OCI-LY7 (cell line): ENCODE measurements at regions not wholly inside any gene's neighbourhood (a gene's known extent, or its start where the extent isn't known, plus 50 kb on each side); places are given as distances from the start of the nearest gene placed in this dataset.
"Not testable (repeated sequence)": the region's sequence is repeated elsewhere in the genome, so short reads cannot be mapped to it uniquely, and the experiment has no call there.

Source experiments
- BruUV-seq: library from RNA; stranded (reverse); fragments of 400-500 nt; replicated peaks from 2 replicates; lab custom pipeline; 2021; lab: Mats Ljungman, UMichigan
- CTCF ChIA-PET: fragments of 300-600 bp; sonication (Branson Sonifier 250); formaldehyde crosslinking; loops from one replicate; lab custom pipeline; 2022; ENCODE audit warnings: antibody characterized with exemption; ENCODE audit not compliant: unreplicated experiment; lab: Charles Lee
- POLR2A ChIA-PET: fragments of 300-600 bp; sonication (Branson Sonifier 250); formaldehyde crosslinking; loops from one replicate; lab custom pipeline; 2022; ENCODE audit warnings: antibody characterized with exemption; lab: Charles Lee
- DNase-seq: peaks from one replicate; pipeline ENCODE4 v3.0.0-alpha.2; 2015; ENCODE audit warnings: low spot score
- H2AFZ ChIP-seq: fragments of 200-600 bp; sonication (generic), shearing (Covaris generic); 2 replicates; pipeline ENCODE4 v1.6.1; 2014; ENCODE audit warnings: mild to moderate bottlenecking, antibody characterized with exemption, low read length, moderate library complexity
- H3K27ac ChIP-seq: fragments of 200-600 bp; sonication (generic); 2 replicates; pipeline ENCODE4 v1.5.1; 2014; ENCODE audit warnings: mixed run types, low read depth, mild to moderate bottlenecking, moderate library complexity, low read length, inconsistent platforms; ENCODE audit not compliant: poor library complexity, severe bottlenecking
- H3K36me3 ChIP-seq: fragments of 200-600 bp; sonication (generic); 2 replicates; pipeline ENCODE4 v1.6.1; 2014; ENCODE audit warnings: mild to moderate bottlenecking, antibody characterized with exemption, low read length, moderate library complexity, mixed read lengths; ENCODE audit not compliant: insufficient read depth
- H3K4me1 ChIP-seq: fragments of 200-600 bp; sonication (generic); 2 replicates; pipeline ENCODE4 v1.5.1; 2014; ENCODE audit warnings: mild to moderate bottlenecking, low read length; ENCODE audit not compliant: insufficient read depth, poor library complexity, severe bottlenecking
- H3K4me2 ChIP-seq: fragments of 200-600 bp; sonication (generic); 2 replicates; pipeline ENCODE4 v1.6.1; 2014; ENCODE audit warnings: mild to moderate bottlenecking, low read length
- H3K4me3 ChIP-seq: fragments of 200-600 bp; sonication (generic); 2 replicates; pipeline ENCODE4 v1.5.1; 2014; ENCODE audit warnings: mild to moderate bottlenecking, low read depth, low read length; ENCODE audit not compliant: poor library complexity, severe bottlenecking
- H3K79me2 ChIP-seq: fragments of 200-600 bp; sonication (generic); 2 replicates; pipeline ENCODE4 v1.6.1; 2016; ENCODE audit warnings: low read depth, mild to moderate bottlenecking, low read length, moderate library complexity, mixed read lengths; ENCODE audit not compliant: insufficient read depth
- H3K9me2 ChIP-seq: fragments of 200-600 bp; sonication (generic); 2 replicates; pipeline ENCODE4 v1.6.1; 2016; ENCODE audit warnings: mild to moderate bottlenecking, low read length, mixed read lengths; ENCODE audit not compliant: insufficient read depth
- H3K9me3 ChIP-seq: fragments of 200-600 bp; sonication (generic); 2 replicates; pipeline ENCODE4 v1.6.1; 2014; ENCODE audit warnings: mild to moderate bottlenecking, mixed run types, low read length, mixed read lengths
- H4K20me1 ChIP-seq: fragments of 200-600 bp; sonication (generic); 2 replicates; pipeline ENCODE4 v1.6.1; 2014; ENCODE audit warnings: mild to moderate bottlenecking, antibody characterized with exemption, low read length, moderate library complexity, mixed read lengths; ENCODE audit not compliant: insufficient read depth
- EZH2phosphoT487 ChIP-seq: fragments of 200-600 bp; sonication (generic); IDR thresholded peaks from 2 replicates; pipeline ENCODE4 v1.6.1; 2018; ENCODE audit warnings: low read depth, borderline replicate concordance, mild to moderate bottlenecking, mixed run types, antibody characterized with exemption, low read length, moderate library complexity, mixed read lengths
- intact Hi-C: fragments of 100-400 bp; cut with micrococcal nuclease; formaldehyde crosslinking; loops from one replicate; pipeline ENCODE4 v1.10.0; 2022; ENCODE audit not compliant: unreplicated experiment
- TF ChIP-seq, protein P1 (sequence below): fragments of 200-600 bp; sonication (generic); conservative IDR thresholded peaks from 2 replicates; pipeline ENCODE4 v1.5.1; 2014; ENCODE audit warnings: mild to moderate bottlenecking, antibody characterized with exemption, low read length, moderate library complexity, mixed read lengths

DNA sequence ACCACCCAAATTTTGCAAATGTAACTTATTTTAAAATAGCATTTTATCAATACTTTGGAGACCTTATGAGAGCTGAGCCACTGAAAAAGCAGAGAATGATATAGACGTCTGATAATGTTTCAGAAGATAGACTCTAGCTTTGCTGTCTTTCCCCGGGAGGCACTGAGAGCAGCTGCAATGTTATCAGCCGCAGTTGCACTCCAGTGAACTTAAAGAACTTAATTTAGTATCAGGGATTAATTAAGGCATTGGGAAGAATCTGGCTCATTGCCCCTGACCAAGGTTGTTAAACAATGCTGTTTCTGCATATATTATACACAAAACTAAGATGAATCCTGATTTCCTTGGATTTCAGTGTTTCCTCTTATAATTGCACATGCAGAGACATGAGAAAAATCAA is 75.7 kb upstream of the SGCG start:
- no peak overlapping the region for H3K4me2 ChIP-seq
- H2AFZ ChIP-seq: no peak overlapping the region
- DNase-seq: no peak
- no peak overlapping the region for H3K27ac ChIP-seq
- H3K4me1 ChIP-seq: no peaks in the 10 kb centered on the region
- no peaks in the 10 kb centered on the region for H3K79me2 ChIP-seq
- intact Hi-C loops: no loop called here
- BruUV-seq: no TSS peak
- ChIA-PET CTCF (no interaction called here), POLR2A (interaction anchor here (0.6 kb wide), 1 partner anchor 457 kb away, joined by 4 read pairs; no protein-coding TSS in a partner anchor)
- H4K20me1 ChIP-seq: no peaks in the 10 kb centered on the region
- no peak for TF ChIP-seq EZH2phosphoT487
- TF ChIP-seq, protein P1, sequence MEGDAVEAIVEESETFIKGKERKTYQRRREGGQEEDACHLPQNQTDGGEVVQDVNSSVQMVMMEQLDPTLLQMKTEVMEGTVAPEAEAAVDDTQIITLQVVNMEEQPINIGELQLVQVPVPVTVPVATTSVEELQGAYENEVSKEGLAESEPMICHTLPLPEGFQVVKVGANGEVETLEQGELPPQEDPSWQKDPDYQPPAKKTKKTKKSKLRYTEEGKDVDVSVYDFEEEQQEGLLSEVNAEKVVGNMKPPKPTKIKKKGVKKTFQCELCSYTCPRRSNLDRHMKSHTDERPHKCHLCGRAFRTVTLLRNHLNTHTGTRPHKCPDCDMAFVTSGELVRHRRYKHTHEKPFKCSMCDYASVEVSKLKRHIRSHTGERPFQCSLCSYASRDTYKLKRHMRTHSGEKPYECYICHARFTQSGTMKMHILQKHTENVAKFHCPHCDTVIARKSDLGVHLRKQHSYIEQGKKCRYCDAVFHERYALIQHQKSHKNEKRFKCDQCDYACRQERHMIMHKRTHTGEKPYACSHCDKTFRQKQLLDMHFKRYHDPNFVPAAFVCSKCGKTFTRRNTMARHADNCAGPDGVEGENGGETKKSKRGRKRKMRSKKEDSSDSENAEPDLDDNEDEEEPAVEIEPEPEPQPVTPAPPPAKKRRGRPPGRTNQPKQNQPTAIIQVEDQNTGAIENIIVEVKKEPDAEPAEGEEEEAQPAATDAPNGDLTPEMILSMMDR: no peak
- H3K36me3 ChIP-seq: no peaks in the 10 kb centered on the region
- no peaks in the 10 kb centered on the region for H3K9me2 ChIP-seq
- H3K9me3 ChIP-seq: no peaks in the 10 kb centered on the region
- no peak overlapping the region for H3K4me3 ChIP-seq

DNA sequence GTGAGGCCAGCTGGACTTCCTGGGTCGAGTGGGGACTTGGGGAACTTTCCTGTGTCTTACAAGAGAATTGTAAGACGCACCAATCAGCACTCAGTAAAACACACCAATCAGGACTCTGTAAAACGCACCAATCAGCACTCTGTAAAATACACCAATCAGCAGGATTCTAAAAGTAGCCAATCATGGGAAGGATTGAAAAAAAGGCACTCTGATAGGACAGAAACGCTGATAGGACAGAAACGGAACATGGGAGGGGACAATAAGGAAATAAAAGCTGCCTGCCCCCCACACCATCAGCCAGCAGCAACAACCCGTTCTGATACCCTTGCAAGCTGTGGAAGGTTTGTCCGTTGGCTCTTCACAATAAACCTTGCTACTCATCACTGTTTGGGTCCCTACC is 73.1 kb upstream of the SGCG start:
- TF ChIP-seq EZH2phosphoT487: no peak
- TF ChIP-seq, protein P1: no peak
- BruUV-seq: no TSS peak
- Histone ChIP-seq H3K9me2 (no peaks in the 10 kb centered on the region), H2AFZ (no peak overlapping the region), H3K79me2 (no peaks in the 10 kb centered on the region), H4K20me1 (no peaks in the 10 kb centered on the region), H3K4me1 (no peaks in the 10 kb centered on the region), H3K9me3 (no peaks in the 10 kb centered on the region), H3K4me3 (no peak overlapping the region), H3K4me2 (no peak overlapping the region), H3K27ac (no peak overlapping the region), H3K36me3 (no peaks in the 10 kb centered on the region)
- intact Hi-C loops: no loop called here
- ChIA-PET POLR2A (no interaction called here), CTCF (no interaction called here)
- DNase-seq: no peak

DNA sequence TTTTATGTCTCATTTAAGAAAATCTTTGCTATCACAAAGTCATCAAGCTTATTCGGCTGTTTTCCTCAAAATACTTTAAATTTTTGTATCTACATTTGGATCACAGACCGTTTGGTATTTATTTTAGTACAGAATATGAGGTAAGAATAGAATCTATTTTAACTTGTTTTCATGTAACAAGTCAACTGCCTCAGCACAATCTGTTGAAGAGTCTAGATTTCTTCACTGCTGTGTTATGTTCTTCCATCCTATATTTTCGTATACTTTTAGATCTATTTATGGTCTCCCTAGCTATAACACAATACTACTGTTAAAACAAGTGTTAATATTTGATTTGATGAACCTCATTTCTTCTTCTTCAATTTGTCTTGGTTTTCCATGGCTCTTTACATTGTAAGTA is 61.6 kb upstream of the SGCG start:
- Histone ChIP-seq H3K9me2 (no peaks in the 10 kb centered on the region), H3K9me3 (no peaks in the 10 kb centered on the region), H3K4me1 (no peaks in the 10 kb centered on the region), H3K79me2 (no peaks in the 10 kb centered on the region), H2AFZ (no peak overlapping the region), H3K36me3 (no peaks in the 10 kb centered on the region), H3K4me3 (no peak overlapping the region), H3K27ac (no peak overlapping the region), H4K20me1 (no peaks in the 10 kb centered on the region), H3K4me2 (no peak overlapping the region)
- CTCF ChIA-PET: no interaction called here
- POLR2A ChIA-PET: no interaction called here
- intact Hi-C loops: no loop called here
- BruUV-seq: no TSS peak
- no peak for DNase-seq
- TF ChIP-seq, protein P1: no peak
- no peak for TF ChIP-seq EZH2phosphoT487

DNA sequence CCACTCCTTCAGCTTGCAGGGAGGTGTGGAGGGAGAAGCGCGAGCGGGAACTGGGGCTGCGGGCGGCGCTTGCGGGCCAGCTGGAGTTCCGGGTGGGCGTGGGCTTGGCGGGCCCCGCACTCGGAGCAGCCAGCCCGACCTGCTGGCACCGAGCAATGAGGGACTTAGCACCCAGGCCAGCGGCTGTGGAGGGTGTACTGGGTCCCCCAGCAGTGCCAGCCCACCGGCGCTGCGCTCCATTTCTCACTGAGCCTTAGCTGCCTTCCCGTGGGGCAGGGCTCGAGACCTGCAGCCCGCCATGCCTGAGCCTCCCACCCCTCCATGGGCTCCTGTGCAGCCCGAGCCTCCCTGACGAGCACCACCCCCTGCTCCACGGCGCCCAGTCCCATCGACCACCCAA is 53.2 kb upstream of the SGCG start:
- CTCF ChIA-PET, H2AFZ ChIP-seq, H3K4me3 ChIP-seq, intact Hi-C loops, H3K9me3 ChIP-seq, H3K36me3 ChIP-seq, BruUV-seq, POLR2A ChIA-PET, DNase-seq, H3K27ac ChIP-seq, H3K79me2 ChIP-seq, H3K4me1 ChIP-seq, H3K9me2 ChIP-seq, H3K4me2 ChIP-seq, H4K20me1 ChIP-seq: not testable (repeated sequence)
